ENCODE measurements at regions not wholly inside any gene's neighbourhood (a gene's known extent, or its start where the extent isn't known, plus 50 kb on each side); places are given as distances from the start of the nearest gene placed in this dataset.

DNA sequence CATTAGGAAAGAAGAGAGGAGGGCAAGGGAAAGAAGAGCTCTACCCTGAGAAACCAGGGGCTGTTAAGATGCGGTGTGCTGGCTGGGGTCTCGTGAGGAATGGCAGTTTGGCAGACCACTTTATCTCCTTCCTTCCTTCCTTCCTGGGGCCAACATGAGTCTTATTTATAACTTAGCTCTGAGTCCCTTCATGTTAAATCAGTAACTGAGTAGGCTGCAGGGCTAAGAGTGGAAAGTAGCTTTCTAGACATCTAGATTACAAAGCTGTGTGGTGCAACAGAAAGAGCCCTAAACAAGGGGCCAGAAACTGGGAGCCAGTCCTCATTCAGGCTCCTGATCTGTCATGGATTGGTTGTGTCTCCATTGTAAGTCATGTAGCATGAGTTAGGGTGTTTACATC, 135.4 kb upstream of the DUSP10 start:
- ATAC-seq (ENCODE audit: insufficient read depth, low read depth), result no peak
- Histone ChIP-seq H3K9ac (ENCODE audit: low read depth, low read length) (no peak overlapping the region), H2AFZ (ENCODE audit: low read depth, low read length) (no peak overlapping the region), H3K4me2 (ENCODE audit: insufficient read depth, low read length) (no peak overlapping the region), H3K4me3 (ENCODE audit: low read depth in 1 of 2, low read length in 2 of 2) (no peak overlapping the region), H3K9me3 (ENCODE audit: insufficient read depth, low read length, severe bottlenecking) (no peaks in the 10 kb centered on the region), H3K4me1 (ENCODE audit: insufficient read depth, low read length) (peaks cover 12% of the 10 kb centered on the region), H3K79me2 (ENCODE audit: insufficient read depth, low read length) (no peaks in the 10 kb centered on the region), H4K20me1 (ENCODE audit: insufficient read depth, low read length) (no peaks in the 10 kb centered on the region), H3K27me3 (ENCODE audit: insufficient read depth, low read length, poor library complexity) (no peaks in the 10 kb centered on the region), H3K36me3 (ENCODE audit: insufficient read depth, low read length) (no peaks in the 10 kb centered on the region), H3K27ac (ENCODE audit: low read length) (no peak overlapping the region)
- no peak for DNase-seq
- TF ChIP-seq EZH2 (IDR thresholded peaks at IDR 0.05; ENCODE audit: borderline replicate concordance, low read depth, low read length, severe bottlenecking), result no peak
- TF ChIP-seq, protein P1, sequence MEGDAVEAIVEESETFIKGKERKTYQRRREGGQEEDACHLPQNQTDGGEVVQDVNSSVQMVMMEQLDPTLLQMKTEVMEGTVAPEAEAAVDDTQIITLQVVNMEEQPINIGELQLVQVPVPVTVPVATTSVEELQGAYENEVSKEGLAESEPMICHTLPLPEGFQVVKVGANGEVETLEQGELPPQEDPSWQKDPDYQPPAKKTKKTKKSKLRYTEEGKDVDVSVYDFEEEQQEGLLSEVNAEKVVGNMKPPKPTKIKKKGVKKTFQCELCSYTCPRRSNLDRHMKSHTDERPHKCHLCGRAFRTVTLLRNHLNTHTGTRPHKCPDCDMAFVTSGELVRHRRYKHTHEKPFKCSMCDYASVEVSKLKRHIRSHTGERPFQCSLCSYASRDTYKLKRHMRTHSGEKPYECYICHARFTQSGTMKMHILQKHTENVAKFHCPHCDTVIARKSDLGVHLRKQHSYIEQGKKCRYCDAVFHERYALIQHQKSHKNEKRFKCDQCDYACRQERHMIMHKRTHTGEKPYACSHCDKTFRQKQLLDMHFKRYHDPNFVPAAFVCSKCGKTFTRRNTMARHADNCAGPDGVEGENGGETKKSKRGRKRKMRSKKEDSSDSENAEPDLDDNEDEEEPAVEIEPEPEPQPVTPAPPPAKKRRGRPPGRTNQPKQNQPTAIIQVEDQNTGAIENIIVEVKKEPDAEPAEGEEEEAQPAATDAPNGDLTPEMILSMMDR (IDR thresholded peaks at IDR 0.05; ENCODE audit: borderline replicate concordance, extremely low read depth, low read length, poor library complexity, severe bottlenecking), result no peak

DNA sequence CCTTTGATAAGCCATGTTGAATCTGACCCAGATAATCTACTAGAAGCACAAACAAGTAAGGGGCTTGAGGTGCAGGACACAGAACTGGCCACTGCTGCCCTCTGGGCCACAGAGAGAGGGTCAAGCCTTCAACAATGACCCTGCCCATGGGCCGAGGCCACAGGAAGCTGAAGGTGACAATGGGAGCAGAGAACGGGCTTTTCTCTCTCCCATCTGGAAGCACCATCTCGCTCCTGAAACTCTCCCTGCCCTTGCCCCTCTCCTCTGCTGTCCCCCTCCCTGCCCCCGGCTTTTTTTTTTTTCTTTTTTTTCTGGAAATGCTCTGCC, 133.1 kb upstream of the DUSP10 start:
- DNase-seq (no peak), ATAC-seq (ENCODE audit: insufficient read depth, low read depth) (no peak)
- H3K4me1 ChIP-seq (ENCODE audit: insufficient read depth, low read length), result peaks cover 12% of the 10 kb centered on the region
- no peaks in the 10 kb centered on the region for H3K9me3 ChIP-seq (ENCODE audit: insufficient read depth, low read length, severe bottlenecking)
- H4K20me1 ChIP-seq (ENCODE audit: insufficient read depth, low read length), result no peaks in the 10 kb centered on the region
- TF ChIP-seq, protein P1 (IDR thresholded peaks at IDR 0.05; ENCODE audit: borderline replicate concordance, extremely low read depth, low read length, poor library complexity, severe bottlenecking), result no peak
- no peak for TF ChIP-seq EZH2 (IDR thresholded peaks at IDR 0.05; ENCODE audit: borderline replicate concordance, low read depth, low read length, severe bottlenecking)
- H3K27me3 ChIP-seq (ENCODE audit: insufficient read depth, low read length, poor library complexity), result no peaks in the 10 kb centered on the region
- no peak overlapping the region for H3K4me3 ChIP-seq (ENCODE audit: low read depth in 1 of 2, low read length in 2 of 2)
- H3K27ac ChIP-seq (ENCODE audit: low read length), result no peak overlapping the region
- H3K79me2 ChIP-seq (ENCODE audit: insufficient read depth, low read length), result no peaks in the 10 kb centered on the region
- no peaks in the 10 kb centered on the region for H3K36me3 ChIP-seq (ENCODE audit: insufficient read depth, low read length)
- no peak overlapping the region for H3K9ac ChIP-seq (ENCODE audit: low read depth, low read length)
- no peak overlapping the region for H3K4me2 ChIP-seq (ENCODE audit: insufficient read depth, low read length)
- H2AFZ ChIP-seq (ENCODE audit: low read depth, low read length), result no peak overlapping the region

DNA sequence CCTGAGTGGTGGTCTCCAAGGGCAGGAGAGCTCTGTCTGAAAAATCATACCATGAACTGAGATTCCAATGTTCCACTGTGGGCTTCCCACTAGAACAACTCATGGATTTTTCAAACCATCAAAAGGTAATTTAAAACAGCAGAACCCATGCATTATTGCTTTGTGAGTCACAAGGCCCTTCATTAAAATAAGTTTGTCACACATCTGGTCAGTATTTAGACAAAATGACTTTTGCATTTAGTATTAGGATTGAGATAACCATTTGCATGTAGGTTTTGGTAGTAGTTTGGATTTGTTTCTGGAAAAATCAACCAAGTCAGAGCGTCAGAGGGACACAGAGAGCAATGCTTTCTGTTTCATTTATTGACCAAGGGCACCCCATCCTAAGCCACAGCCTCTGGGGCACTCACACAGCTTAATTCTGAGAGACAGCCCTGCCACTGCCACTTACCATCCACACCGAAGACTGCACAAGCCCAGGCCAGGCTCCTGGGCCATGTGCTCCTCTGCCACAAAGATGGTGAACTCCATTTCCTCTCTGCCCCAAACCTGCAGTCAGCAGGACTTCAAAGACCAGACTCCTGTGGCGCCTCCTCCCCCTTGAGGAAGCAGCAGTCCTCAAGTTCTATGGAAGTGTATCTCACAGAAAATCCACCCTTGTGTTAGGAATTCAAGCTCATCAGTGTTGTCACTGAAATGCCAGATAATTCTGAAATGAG, 132.6 kb upstream of the DUSP10 start:
- no peaks in the 10 kb centered on the region for H3K27me3 ChIP-seq (ENCODE audit: insufficient read depth, low read length, poor library complexity)
- H2AFZ ChIP-seq (ENCODE audit: low read depth, low read length), result peak overlapping the region; percentile 50; the same call in 1 of the 2 replicates

More for the DNA sequence above, 132.6 kb upstream of the DUSP10 start:
- Histone ChIP-seq H3K4me3 (ENCODE audit: low read depth in 1 of 2, low read length in 2 of 2) (no peak overlapping the region), H3K27ac (ENCODE audit: low read length) (no peak overlapping the region; the same call in 1 of the 2 replicates), H4K20me1 (ENCODE audit: insufficient read depth, low read length) (no peaks in the 10 kb centered on the region), H3K9me3 (ENCODE audit: insufficient read depth, low read length, severe bottlenecking) (no peaks in the 10 kb centered on the region), H3K36me3 (ENCODE audit: insufficient read depth, low read length) (no peaks in the 10 kb centered on the region), H3K4me1 (ENCODE audit: insufficient read depth, low read length) (peaks cover 12% of the 10 kb centered on the region), H3K4me2 (ENCODE audit: insufficient read depth, low read length) (no peak overlapping the region), H3K79me2 (ENCODE audit: insufficient read depth, low read length) (no peaks in the 10 kb centered on the region), H3K9ac (ENCODE audit: low read depth, low read length) (no peak overlapping the region)
- no peak for TF ChIP-seq EZH2 (IDR thresholded peaks at IDR 0.05; ENCODE audit: borderline replicate concordance, low read depth, low read length, severe bottlenecking)
- TF ChIP-seq, protein P1 (IDR thresholded peaks at IDR 0.05; ENCODE audit: borderline replicate concordance, extremely low read depth, low read length, poor library complexity, severe bottlenecking), result peak; percentile 21
- peak; percentile 84 for ATAC-seq (ENCODE audit: insufficient read depth, low read depth)
- peak; percentile 54 for DNase-seq

Measured in DND-41 (cell line).